ENCODE measurements at regions not wholly inside any gene's neighbourhood (a gene's known extent, or its start where the extent isn't known, plus 50 kb on each side); places are given as distances from the start of the nearest gene placed in this dataset.

DNA sequence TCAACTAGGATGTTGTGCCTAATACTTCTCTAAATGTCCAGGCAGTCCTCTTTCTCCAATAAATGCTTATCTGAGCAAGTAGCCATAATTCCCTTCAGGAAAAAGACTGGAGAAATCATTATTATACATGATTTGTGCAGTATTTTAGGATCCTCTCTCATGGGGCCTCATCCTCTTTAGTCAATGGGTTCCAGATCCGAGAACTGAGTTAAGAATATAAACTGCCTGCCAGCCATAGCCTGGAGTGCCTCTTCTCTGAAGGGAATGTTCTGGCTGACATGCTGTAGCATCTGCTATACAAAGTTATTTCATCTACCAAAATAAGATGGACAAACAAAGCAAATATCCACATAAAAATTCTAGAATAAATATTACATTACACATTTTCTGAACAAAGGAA lies 334.0 kb upstream of the PRMT6 start:
- no peak for DNase-seq

DNA sequence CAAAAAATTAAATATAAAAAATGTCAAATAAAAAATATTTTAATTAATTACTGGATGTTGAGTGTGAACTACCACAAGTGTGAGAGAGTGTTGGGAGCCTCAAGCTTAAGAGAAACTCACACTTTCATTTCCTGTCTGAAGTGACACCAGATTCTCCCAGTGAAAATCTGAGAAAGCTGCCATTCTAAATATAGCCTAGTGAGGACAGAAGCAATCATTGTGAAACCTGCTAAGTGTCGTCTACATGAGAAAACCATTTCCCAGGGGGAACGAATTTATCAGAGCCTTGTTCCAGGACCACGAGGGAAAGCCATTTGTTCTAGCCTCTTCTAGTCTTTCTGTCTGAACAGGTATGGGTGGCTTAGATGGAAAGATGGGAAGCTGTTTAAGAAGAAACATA lies 329.3 kb upstream of the PRMT6 start:
- no peak for DNase-seq

DNA sequence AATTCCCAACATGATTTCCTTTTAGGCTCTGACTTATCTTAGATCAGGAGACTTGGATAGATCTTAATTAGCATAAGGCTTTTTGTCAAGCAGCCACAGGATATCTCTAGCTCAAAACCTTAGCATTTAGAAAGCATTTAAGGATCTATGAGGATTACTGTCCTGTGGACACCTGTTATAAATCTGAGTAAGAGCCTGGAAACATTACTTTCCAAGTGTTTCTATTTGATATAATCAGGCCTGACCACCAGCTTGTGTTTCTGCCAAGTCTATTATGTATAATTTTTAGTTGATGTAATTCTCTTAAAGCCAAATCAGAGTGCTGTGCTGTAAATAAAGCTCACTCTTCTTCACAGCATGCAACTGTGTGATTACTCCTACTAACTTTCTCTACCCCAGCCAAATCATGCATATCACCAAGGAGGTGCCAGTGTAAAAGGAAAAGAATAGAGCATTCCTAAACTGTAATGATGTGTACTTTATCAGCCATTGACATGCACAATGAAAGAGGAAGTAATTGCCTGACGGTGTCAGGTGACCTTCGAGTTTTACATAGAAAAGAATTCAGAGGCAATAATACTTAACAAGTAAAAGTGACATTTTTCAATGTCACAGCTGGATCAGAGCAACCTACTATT lies 309.9 kb upstream of the PRMT6 start:
- no peak for DNase-seq

DNA sequence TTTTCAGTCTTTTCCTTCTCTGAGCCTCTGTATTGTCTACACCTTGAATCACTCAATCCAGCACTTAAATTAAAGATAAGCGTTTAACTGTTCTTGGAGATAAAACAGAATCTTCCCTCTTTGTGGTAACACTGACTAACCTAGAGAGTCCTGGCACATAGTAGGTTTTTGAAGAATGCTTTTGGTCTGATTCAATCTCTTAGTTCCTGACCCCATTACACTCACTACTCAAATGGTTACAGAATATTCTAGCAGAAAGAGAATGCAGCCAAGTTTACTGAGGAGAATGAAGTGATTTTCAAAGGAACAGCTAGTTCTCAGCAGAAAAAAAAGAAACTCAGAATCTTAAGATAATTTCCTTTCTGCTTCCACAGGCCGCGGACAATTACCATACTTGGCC lies 309.2 kb upstream of the PRMT6 start:
- no peak for DNase-seq

DNA sequence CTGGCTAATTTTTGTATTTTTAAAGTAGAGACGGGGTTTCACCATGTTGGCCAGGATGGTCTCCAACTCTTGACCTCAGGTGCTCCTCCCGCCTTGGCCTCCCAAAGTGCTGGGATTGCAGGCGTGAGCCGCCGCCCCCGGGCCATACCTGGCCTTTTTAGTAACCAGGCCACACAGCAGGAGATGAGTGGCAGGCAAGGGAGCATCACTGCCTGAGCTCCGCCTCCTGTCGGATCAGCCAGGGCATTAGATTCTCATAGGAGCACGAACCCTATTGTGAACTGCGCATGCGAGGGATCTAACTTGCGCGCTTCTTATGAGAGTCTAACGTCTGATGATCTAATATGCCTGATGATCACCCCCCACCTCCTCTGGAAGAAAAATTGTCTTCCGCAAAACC lies 308.7 kb upstream of the PRMT6 start:
- no peak for DNase-seq

DNA sequence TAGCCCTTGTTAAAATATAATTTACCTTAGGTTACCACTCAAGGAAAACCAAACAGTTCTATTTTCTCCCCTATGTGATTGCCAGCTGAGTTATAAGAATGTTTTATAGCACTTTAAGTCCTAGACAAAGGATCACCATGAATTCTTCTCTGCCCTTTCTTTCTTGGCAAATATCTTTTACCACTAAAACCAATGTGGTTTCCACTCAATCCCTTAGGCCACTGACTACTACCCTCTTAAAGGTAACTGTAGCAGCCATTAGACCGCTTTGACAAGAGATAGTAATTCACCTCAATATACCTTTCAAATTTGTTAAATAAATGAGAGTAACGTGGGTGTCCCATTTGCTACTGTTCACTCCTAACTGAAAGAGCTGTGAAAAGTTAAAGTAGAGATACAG lies 307.9 kb upstream of the PRMT6 start:
- DNase-seq, result no peak

DNA sequence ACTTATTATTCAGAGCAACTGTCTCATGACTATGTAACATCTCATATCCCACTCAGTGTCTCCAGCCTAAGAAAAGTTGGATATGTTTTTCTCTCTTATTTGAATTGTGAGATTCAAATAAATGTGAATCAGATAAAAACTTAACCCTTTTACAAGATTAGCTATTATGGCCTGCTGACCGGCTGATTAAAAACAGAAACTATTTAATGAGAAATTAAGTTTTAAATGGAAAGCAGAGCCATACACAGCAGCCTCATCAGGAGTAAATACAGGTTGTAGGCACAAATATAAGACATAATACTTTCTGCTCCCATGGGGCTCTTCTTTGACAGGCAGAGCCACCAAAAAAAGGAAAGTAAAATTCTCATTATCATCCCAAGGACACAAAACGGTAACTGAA lies 307.0 kb upstream of the PRMT6 start:
- DNase-seq, result no peak

DNA sequence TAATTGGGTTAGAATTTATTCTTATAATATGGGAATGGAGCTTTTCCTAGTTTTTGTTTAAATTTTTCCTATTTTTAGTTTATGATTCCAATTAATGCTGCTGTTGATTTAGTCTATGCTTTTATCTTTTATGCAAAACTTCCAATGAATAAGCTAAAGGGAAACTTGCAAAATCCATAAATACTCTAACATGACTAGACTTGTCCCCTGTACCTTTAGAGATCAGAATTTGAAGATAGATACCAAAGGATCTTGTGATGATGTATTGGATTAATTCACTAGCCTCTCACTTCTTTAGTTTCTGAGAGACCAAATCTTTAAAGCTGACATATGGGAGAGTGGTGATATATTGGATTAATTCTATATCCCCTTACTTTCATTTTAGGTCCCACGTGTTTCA lies 306.6 kb upstream of the PRMT6 start:
- DNase-seq, result no peak

DNA sequence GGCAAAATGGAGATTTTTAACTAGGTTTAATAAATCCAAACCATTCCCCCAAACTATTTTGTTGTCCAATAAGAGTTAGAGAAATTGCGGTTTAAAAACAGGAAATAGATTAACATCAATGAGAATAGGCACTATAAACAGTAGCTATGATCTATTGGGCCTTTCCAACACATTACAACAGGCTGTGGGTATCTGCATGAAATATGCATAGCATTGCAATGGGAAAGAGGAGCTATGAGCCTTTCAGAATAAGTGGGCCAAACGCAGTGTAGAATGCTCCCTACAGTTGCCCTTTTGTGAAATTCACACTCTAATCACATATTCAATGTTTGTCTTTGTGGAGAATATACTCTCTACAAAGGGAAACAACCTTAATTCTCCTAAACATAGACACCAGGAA lies 305.5 kb upstream of the PRMT6 start:
- no peak for DNase-seq

DNA sequence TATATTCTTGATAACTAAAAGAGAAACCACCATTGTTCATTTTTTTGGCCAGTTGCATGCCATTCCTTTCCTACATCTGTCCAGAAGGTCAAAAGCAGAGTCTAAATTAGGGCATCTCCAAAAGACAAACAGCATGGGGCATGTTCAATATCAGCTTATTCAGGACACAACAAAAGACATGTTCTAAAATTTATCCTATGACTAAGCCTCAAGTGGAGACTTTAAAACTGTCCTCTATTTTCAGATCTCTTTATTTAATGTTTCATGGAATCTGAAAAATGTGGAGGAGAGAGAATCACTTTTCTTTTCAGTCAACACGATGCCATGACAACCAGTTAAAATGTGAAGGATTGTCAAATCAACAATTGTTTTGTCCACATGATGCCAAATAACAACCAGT lies 303.4 kb upstream of the PRMT6 start:
- no peak for DNase-seq

DNA sequence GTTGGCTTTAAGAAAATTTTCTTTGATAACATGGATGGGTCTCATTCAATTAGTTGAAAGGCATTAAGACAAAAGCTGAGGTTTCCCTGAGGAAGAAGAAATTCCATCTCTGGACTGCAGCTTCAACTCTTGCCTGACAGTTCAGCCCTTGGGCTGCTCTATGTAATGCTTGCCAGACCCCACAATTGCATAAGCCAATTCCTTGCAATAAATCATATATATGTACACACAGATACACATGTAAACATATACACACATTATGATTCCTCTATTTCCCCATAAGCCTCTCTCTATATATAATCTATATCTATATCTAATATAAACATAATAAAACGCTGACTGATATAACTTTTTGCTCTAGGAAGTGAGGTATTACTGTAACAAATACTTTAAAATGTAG lies 301.5 kb upstream of the PRMT6 start:
- no peak for DNase-seq

DNA sequence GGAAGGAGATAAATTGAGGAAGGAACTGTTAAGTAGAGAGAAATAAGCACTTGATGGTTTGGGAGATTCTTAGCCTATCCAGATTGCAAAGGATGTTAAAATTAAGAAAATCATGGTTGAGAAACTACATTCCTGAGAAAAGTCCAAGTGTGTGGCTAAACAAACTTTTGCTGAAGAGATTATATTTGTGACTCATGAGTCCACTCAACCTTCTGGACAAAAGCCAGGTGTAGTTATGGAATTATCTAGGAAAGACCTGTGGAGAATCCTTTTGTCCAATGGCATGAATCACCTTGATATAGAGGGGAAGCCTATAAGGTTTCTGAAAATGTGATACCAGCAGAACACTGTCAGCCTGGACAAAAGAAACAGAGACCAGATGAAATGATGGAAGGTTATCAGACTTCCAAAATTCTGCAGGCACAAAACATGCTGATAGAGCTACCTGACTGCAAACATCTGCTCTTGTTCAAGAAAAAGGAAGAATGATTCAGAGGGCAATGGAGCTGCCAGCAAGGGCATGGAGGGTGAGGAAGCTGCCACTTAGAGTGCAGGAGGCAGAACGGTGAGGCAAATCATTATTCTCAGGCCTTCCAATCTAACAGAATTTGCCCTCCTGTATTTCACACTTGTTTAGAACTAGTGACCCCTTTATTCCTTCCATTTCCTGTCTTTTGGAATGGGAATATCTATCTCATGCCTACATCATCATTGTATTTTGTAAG lies 300.6 kb upstream of the PRMT6 start:
- DNase-seq, result no peak

DNA sequence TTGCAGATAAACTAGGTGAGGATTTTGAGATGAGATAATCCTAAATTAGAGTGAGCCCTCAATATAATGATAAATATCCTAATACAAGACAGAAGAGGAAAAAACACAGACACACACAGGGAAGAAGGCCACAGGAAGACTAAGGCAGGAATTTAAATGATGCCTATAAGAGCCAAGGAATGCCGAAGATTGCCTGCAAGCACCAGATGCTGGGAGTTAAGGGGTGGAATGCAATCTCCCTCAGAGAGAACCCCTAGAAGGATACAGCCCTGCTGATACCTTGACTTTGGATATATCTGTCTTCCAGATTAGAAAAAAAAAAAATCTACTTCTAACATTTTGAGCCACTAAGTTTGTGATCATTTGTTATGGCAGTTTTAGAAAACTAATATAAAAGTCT lies 299.7 kb upstream of the PRMT6 start:
- DNase-seq, result no peak

DNA sequence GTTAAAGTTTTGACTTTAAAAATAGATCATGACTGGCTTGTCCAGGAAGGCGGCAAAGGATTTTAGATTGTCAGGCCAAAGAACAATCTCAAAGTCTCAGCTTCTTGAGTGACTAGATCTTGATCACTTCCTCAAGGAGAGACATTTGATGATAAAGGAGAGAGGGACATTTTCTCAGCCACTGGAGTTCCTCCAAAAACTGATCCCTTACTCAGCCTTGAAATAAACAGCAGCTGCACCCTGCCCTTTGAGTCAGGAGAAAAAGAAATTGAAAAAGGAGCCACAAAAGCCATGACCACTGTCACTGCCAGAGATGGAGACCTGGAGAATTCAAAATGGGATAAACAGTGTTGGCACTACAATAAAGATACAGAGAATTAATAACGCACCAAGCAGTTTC lies 288.4 kb upstream of the PRMT6 start:
- no peak for DNase-seq

DNA sequence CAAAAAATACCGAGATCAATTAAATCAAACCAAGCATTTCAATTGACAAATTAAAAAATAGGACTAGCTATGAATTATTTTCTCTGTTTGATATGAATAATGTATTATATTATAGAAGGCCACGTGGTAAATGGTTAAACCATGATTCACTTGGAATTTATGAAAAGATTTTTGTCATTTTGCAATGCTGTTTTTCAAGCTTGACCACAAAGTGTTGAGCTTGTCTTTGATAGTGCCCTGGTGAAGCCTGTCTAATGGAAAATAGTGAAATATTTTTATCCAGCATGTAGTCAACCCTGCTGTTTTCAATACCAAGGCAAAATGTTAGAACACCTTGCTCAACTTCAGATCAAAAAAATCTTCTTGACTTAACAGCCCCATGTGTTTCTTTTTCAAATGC lies 288.0 kb upstream of the PRMT6 start:
- no peak for DNase-seq

DNA sequence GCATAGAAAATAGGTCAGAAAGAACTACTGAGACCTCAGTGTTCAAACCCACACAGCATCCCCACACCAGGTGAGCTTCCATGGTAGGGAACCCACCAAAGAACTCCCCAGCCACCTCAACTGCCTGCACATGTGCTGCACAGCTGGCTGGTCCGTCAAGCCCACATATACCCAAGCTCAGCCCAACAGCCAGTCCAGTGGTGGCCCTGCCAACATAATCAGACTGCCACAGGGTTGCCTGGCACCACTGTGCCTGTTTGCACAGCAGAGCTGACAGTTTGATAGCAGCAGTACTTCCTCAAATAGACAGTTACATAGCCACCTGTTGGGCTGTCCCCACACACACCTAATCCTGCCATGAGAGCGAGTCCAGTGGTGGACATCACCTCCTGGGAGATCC lies 283.3 kb upstream of the PRMT6 start:
- DNase-seq, result no peak

DNA sequence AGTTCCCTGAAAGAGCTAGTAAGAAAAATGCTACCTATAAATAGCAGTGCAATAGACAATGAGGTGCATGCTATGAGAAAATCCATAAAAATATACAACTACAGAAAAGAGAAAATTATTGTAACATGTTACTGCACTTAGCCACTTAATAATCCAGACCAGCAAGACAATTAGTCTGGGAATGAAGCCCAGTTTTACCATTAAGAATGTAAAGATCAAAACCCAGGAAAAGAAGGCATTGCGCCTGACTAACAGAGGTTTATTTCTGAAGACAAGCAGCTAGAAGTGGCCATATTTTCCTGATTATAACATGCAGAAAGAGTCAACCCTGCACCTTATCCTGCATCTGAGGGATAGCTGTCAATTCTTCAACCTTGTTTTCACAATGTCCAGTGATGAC lies 276.4 kb upstream of the PRMT6 start:
- no peak for DNase-seq

DNA sequence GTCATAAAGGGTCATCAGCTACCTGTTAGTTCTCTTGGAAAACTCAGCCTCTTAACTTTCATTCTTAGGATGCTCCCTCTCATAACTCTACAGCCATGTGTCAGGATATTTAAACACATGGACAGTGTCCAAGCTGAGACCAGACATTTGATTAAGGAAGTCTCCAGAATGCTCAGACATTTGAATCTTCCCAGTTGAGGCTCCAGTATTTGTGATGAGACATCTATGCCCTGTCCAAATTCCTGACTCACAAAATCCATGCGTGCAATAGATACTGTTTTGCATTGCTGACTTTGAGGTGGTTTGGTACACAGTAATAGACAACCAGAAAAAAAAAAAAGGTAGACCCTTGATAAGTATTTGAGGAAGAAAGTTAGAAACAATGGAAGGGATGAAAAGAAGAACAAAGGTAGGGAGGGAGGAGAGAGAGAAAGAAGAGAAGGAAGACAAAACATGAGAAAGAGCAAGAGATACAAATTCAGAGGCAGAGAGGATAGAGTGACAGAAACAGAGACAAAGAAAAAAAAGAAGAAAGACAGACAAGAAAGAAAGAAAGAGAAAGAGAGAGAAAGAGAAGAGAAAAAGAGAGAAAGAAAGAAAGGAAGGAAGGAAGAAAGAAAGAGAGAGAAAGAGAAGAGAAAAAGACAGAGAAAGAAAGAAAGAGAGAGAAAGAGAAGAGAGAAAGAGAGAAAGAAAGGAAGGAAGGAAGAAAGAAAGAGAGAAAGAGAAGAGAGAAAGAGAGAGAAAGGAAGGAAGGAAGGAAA lies 275.5 kb upstream of the PRMT6 start:
- no peak for DNase-seq

DNA sequence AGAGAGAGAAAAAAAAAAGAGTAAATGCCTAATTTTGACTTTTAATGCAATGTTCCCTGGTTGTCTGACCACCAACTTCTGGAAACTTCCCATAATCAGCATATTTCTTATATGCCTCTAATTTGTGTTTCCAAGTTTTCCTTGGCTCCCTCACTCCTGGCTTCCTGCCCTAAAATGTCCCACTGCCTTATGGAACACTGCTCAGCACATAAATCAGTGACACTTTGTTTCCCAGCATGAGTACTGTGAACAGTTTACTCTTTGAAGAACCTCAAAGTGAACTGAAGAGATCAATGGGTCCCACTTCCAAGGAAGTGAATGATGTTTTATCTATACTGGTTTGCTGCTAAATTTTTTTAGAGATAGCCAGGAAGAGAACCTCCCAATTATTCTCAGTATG lies 271.3 kb upstream of the PRMT6 start:
- DNase-seq, result no peak

DNA sequence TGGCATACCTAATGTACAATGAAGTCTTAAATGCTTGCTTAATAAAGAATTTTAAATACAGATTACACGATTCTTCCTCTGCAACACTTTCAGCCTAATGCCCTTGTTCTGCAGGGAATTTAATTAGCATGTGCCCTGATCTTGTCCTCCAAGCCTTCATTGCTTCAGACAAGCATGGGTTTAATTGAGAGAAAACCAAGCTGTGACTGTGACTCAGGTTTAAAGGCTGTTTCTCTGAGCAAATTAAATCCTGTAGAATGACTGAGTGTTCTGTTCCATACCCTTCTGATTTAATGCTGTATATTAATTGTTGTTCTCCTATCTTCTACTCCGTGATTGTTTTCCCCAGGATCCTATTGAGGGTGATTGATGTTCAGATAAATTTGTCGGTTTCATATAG lies 269.0 kb upstream of the PRMT6 start:
- DNase-seq, result no peak

DNA sequence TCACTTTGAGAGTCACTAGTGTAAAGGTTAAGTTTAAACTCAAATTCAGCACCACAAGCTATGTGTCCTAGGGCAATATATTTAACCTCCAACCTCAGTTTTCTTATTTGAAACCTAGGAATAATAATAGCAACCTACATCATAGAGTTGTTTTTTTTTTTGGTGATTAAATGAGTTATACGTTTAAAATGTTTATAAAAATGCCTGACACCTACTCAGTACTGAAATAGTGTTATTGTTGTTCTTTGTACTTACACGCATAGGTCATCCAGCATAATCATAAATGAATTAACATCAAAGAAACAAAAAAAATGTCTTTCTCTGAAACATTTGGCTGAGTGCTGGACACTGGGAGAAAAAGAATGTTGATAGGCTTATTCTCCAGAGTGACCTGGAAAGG lies 266.8 kb upstream of the PRMT6 start:
- no peak for DNase-seq

DNA sequence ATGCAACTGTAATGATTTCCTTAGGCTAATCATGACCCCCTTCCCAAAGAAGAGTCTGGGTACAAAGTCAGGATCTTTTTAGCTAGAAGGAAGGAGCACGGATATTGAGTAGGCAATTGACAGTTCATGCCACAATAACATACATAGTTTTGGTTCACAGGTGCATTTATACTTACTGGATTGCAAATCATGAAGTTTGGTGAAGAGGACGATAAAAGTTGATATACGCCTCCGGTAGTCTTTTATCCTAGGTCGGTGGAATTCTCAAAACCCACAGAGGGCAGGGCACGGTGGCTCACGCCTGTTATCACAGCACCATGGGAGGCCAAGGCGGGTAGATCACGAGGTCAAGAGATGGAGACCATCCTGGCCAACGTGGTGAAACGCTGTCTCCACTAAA lies 265.4 kb upstream of the PRMT6 start:
- no peak for DNase-seq

DNA sequence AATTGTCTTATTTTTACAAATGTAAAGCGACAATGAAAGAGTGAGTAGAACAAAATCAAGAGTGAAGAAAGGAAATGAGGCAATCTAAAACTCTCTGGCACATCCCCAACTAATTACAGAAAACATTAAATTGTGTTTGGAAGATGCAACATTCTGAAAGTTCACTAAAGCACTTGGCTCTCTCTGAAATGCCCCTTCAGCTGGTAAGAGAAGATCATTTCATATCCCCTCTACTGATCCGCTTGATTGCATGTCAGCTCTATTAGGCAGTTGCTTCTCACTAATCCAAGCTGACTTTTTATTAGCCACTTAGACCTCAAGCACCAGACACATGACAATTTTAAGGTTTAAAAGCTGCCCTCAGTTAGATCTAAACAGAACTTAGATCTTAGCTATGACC lies 262.8 kb upstream of the PRMT6 start:
- DNase-seq, result no peak

DNA sequence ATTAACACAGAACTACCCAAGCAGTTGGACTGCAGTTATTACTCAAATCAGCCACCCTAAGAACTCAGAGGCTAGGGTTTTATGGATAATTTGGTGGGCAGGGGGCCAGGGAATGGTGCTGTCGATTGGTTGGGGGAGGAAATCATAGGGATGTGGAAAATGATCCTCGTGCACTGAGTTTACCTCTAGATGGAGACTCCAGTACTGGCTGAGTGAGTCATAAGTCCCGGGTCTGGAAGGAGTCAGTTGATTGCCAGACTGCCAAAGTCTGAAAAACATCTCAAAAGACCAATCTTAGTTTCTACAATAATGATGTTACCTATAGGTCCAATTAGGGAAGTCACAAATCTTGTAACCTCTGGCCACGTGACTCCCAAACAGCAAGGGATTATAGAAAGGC lies 257.5 kb upstream of the PRMT6 start:
- DNase-seq, result no peak

Measured in inflammatory macrophage (primary cell).